LNCaP clone FGC (cell line): ENCODE measurements at regions not wholly inside any gene's neighbourhood (a gene's known extent, or its start where the extent isn't known, plus 50 kb on each side); places are given as distances from the start of the nearest gene placed in this dataset.

ENCODE experiments used
- DNase-seq: peaks from one replicate; pipeline ENCODE4 v3.0.0-alpha.2; 2011; ENCODE audit warnings: low read depth
- H3K4me3 ChIP-seq: 2 replicates; pipeline ENCODE4 v1.5.1; 2011; ENCODE audit warnings: mild to moderate bottlenecking, low read depth, low read length, control low read depth
- CTCF ChIP-seq: IDR thresholded peaks from 2 replicates; pipeline ENCODE4 v1.5.1; 2012; ENCODE audit warnings: mild to moderate bottlenecking; ENCODE audit not compliant: control insufficient read depth, insufficient read depth; ENCODE audit errors: extremely low read depth

- H3K4me3 ChIP-seq: no peak overlapping the region
- no peak for DNase-seq
- no peak for TF ChIP-seq CTCF
Measured at GRCh38 chr15:78695046-78695671, 54.1 kb upstream of the CHRNB4 start.

DNA sequence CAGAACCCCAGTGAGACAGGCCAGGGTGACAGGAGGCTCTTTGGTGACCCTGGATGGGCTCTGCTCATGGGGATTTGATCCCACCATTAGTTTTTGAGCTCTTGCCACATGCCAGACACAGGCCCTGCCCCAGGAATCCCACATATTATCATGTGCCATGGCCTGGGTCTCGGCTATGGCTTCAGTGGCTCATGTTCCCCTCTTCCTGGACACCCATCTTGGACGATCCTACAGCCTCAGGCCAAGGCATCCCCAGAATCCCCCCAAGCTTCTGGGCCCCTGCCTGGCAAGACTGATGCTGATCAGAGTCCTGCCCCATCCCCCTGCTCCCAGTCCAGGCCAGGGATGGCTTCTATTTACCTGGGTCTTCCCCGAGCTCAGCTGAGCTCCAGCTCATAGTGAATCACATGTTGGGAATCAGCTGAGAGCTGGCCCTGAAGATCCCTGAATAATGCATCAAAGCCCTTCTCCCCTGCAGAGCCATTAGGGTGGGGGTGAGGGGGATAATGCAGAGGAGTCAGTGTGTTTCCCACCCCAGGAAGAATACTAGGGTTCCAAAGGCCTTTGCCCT is 50.9 kb upstream of the CHRNB4 start:
- no peak for TF ChIP-seq CTCF
- no peak for DNase-seq
- no peak overlapping the region for H3K4me3 ChIP-seq

DNA sequence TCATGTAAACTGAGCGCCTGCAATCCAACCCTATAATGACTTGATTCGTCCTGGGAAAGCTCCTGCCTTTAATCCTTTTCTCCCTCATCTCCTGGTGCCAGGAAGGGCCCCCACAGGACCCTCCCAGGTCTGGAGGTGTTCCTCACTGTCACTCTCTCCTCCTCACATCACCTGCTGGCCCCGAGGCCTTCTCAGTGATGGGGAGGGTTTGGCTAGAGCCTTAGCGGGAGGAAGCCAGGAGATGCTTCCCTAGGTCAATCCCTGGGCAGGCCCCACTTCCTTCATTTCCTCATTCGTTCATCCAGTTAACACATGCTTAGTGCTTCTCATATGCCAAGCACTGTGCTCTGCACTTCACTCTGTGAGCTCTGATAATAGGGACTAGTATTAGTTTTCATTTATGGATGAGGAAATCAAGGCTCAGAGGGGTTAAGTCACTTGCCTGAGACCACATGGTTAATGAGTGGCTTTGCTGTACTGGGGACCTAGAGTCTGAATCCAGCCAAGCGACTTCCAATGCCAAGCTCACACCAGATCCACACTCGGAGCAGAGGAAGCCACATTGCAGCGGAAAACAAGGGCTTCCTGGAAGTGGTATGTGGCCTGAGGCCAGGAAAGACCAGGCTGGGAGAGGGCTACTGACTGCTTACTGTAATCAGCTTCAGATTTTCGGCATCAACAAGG is 50.3 kb upstream of the CHRNB4 start:
- no peak overlapping the region for H3K4me3 ChIP-seq
- TF ChIP-seq CTCF: no peak
- DNase-seq: no peak
